Suppressor macrophage treated with lipopolysaccharide for 4 hours (primary cell): ENCODE measurements at regions not wholly inside any gene's neighbourhood (a gene's known extent, or its start where the extent isn't known, plus 50 kb on each side); places are given as distances from the start of the nearest gene placed in this dataset.
"Not testable (repeated sequence)": the region's sequence is repeated elsewhere in the genome, so short reads cannot be mapped to it uniquely, and the experiment has no call there.

Experiments used
- DNase-seq: peaks from one replicate; pipeline ENCODE4 v3.0.0-alpha.2; 2020

GRCh38 chr5:60437308-60437707 is 262.7 kb downstream of the DEPDC1B start:
- no peak for DNase-seq

- no peak for DNase-seq
Observed at GRCh38 chr5:60436518-60436917, 263.4 kb downstream of the DEPDC1B start.

- no peak for DNase-seq
Observed at GRCh38 chr5:60435808-60436207, 264.2 kb downstream of the DEPDC1B start.

- DNase-seq = not testable (repeated sequence)
Observed at GRCh38 chr5:60426189-60426588, 273.8 kb downstream of the DEPDC1B start.

- not testable (repeated sequence) for DNase-seq
Observed at GRCh38 chr5:60420773-60421172, 279.2 kb downstream of the DEPDC1B start.

GRCh38 chr5:60417500-60418181 is 282.3 kb downstream of the DEPDC1B start:
- no peak for DNase-seq

GRCh38 chr5:60415443-60415842 is 284.5 kb downstream of the DEPDC1B start:
- DNase-seq = no peak

- peak; percentile 46 for DNase-seq
Observed at GRCh38 chr5:60410427-60410826, 289.5 kb downstream of the DEPDC1B start.

GRCh38 chr5:60404171-60404570 is 295.8 kb downstream of the DEPDC1B start:
- DNase-seq = no peak

GRCh38 chr5:60403343-60404006 is 296.5 kb downstream of the DEPDC1B start:
- DNase-seq = no peak

GRCh38 chr5:60402161-60402785 is 297.7 kb downstream of the DEPDC1B start:
- DNase-seq = no peak

GRCh38 chr5:60401526-60401925 is 298.4 kb downstream of the DEPDC1B start:
- DNase-seq = no peak

GRCh38 chr5:60399507-60399906 is 300.5 kb downstream of the DEPDC1B start:
- no peak for DNase-seq

- DNase-seq = no peak
Observed at GRCh38 chr5:60395712-60396329, 304.1 kb downstream of the DEPDC1B start.

GRCh38 chr5:60387051-60387440 is 312.9 kb downstream of the DEPDC1B start:
- no peak for DNase-seq

GRCh38 chr5:60386436-60387050 is 313.4 kb downstream of the DEPDC1B start:
- DNase-seq = no peak

- DNase-seq = peak; percentile 47
Observed at GRCh38 chr5:60382716-60383115, 317.2 kb downstream of the DEPDC1B start.

- no peak for DNase-seq
Observed at GRCh38 chr5:60379907-60380306, 320.1 kb downstream of the DEPDC1B start.

GRCh38 chr5:60377826-60378225 is 322.1 kb downstream of the DEPDC1B start:
- DNase-seq = no peak

GRCh38 chr5:60376860-60377259 is 323.1 kb downstream of the DEPDC1B start:
- no peak for DNase-seq

GRCh38 chr5:60374409-60374808 is 325.6 kb downstream of the DEPDC1B start:
- DNase-seq = no peak

GRCh38 chr5:60372786-60373185 is 327.2 kb downstream of the DEPDC1B start:
- DNase-seq = no peak

GRCh38 chr5:60371065-60371464 is 328.9 kb downstream of the DEPDC1B start:
- no peak for DNase-seq
